ENCODE measurements at regions not wholly inside any gene's neighbourhood (a gene's known extent, or its start where the extent isn't known, plus 50 kb on each side); places are given as distances from the start of the nearest gene placed in this dataset.

GRCh38 chr4:16290681-16291420 is 64.6 kb upstream of the TAPT1 start:
- TF ChIP-seq GABPA (IDR thresholded peaks at IDR 0.05 in 1 of 2, conservative IDR thresholded peaks at IDR 0.05 in 1 of 2) (no peak), SP1 (IDR thresholded peaks at IDR 0.05) (no peak), EGR1 (IDR thresholded peaks at IDR 0.05; ENCODE audit: low read depth in 2 of 2) (no peak), CTCF (IDR thresholded peaks at IDR 0.05; ENCODE audit: low read depth, low read length, missing input control) (no peak), ATF3 (IDR thresholded peaks at IDR 0.05) (no peak)
